HG02610 (cell line): ENCODE measurements at regions not wholly inside any gene's neighbourhood (a gene's known extent, or its start where the extent isn't known, plus 50 kb on each side); places are given as distances from the start of the nearest gene placed in this dataset.

Experiments
- ATAC-seq: cut with Tn5 transposase; IDR thresholded peaks from one replicate; pipeline ENCODE4 v1.9.1; 2021; ENCODE audit warnings: mild to moderate bottlenecking, moderate library complexity; ENCODE audit not compliant: unreplicated experiment

- no peak for ATAC-seq
Observed at GRCh38 chr11:10622108-10622507, 53.6 kb upstream of the LYVE1 start.

GRCh38 chr11:10619131-10619680 lies 50.7 kb upstream of the LYVE1 start:
- no peak for ATAC-seq

- no peak for ATAC-seq
Observed at GRCh38 chr11:10618490-10618889, 50.0 kb upstream of the LYVE1 start.
